ENCODE measurements at regions not wholly inside any gene's neighbourhood (a gene's known extent, or its start where the extent isn't known, plus 50 kb on each side); places are given as distances from the start of the nearest gene placed in this dataset.
A peak's percentile ranks its signal among the peaks of the same experiment; 100 is the strongest.
"Not testable (repeated sequence)": the region's sequence is repeated elsewhere in the genome, so short reads cannot be mapped to it uniquely, and the experiment has no call there.

GRCh38 chr5:1594357-1595106, 70.8 kb upstream of the LPCAT1 start:
- Mint-ChIP-seq H3K4me3 (peak overlapping the region; percentile 81), H3K36me3 (ENCODE audit: low read depth) (peaks cover 5% of the 10 kb centered on the region), H3K4me1 (peaks cover 5% of the 10 kb centered on the region), H3K27me3 (peaks cover 1% of the 10 kb centered on the region), H3K9me3 (no peaks in the 10 kb centered on the region), H3K27ac (peak overlapping the region; percentile 45)
- DNase-seq, result peak; percentile 86
- intact Hi-C loops (cut with micrococcal nuclease), result loop anchor here (5.0 to 10.0 kb wide), 2 partner anchors 48 to 60 kb away; no protein-coding TSS in a partner anchor

- H3K27ac Mint-ChIP-seq, result no peak overlapping the region
- H3K36me3 Mint-ChIP-seq (ENCODE audit: low read depth), result peaks cover 1% of the 10 kb centered on the region
- intact Hi-C loops (cut with micrococcal nuclease), result loop anchor here (5.0 to 10.0 kb wide), 2 partner anchors 48 to 59 kb away; no protein-coding TSS in a partner anchor
These were observed 70.2 kb upstream of the LPCAT1 start for GRCh38 chr5:1593903-1594356.

GRCh38 chr5:1588071-1588694, 64.4 kb upstream of the LPCAT1 start:
- H3K9me3 Mint-ChIP-seq; intact Hi-C loops (cut with micrococcal nuclease): not testable (repeated sequence)

More at GRCh38 chr5:1593903-1594356, 70.2 kb upstream of the LPCAT1 start:
- Mint-ChIP-seq H3K4me1 (peaks cover under 1% of the 10 kb centered on the region), H3K27me3 (peaks cover 1% of the 10 kb centered on the region), H3K9me3 (no peaks in the 10 kb centered on the region), H3K4me3 (peak overlapping the region; percentile 81)
- DNase-seq, result no peak

GRCh38 chr5:1583081-1583875, 59.5 kb upstream of the LPCAT1 start:
- intact Hi-C loops (cut with micrococcal nuclease); H3K9me3 Mint-ChIP-seq; DNase-seq; H3K27me3 Mint-ChIP-seq; H3K27ac Mint-ChIP-seq; H3K4me3 Mint-ChIP-seq; H3K36me3 Mint-ChIP-seq (ENCODE audit: low read depth); H3K4me1 Mint-ChIP-seq: not testable (repeated sequence)

More at GRCh38 chr5:1588071-1588694, 64.4 kb upstream of the LPCAT1 start:
- H3K4me1 Mint-ChIP-seq; DNase-seq; H3K27ac Mint-ChIP-seq; H3K27me3 Mint-ChIP-seq; H3K36me3 Mint-ChIP-seq (ENCODE audit: low read depth); H3K4me3 Mint-ChIP-seq: not testable (repeated sequence)

GRCh38 chr5:1579389-1579788, 55.6 kb upstream of the LPCAT1 start:
- intact Hi-C loops (cut with micrococcal nuclease), result not testable (repeated sequence)

GRCh38 chr5:1576851-1577250, 53.1 kb upstream of the LPCAT1 start:
- DNase-seq; H3K4me3 Mint-ChIP-seq; H3K27ac Mint-ChIP-seq; H3K27me3 Mint-ChIP-seq; intact Hi-C loops (cut with micrococcal nuclease); H3K4me1 Mint-ChIP-seq; H3K36me3 Mint-ChIP-seq (ENCODE audit: low read depth); H3K9me3 Mint-ChIP-seq: not testable (repeated sequence)

More at GRCh38 chr5:1579389-1579788, 55.6 kb upstream of the LPCAT1 start:
- not testable (repeated sequence) for H3K27ac Mint-ChIP-seq; H3K4me3 Mint-ChIP-seq; H3K27me3 Mint-ChIP-seq; DNase-seq; H3K4me1 Mint-ChIP-seq; H3K9me3 Mint-ChIP-seq; H3K36me3 Mint-ChIP-seq (ENCODE audit: low read depth)

- H3K36me3 Mint-ChIP-seq (ENCODE audit: low read depth); H3K4me1 Mint-ChIP-seq; DNase-seq; intact Hi-C loops (cut with micrococcal nuclease); H3K27ac Mint-ChIP-seq; H3K4me3 Mint-ChIP-seq; H3K9me3 Mint-ChIP-seq; H3K27me3 Mint-ChIP-seq: not testable (repeated sequence)
These were observed 52.4 kb upstream of the LPCAT1 start for GRCh38 chr5:1575991-1576714.

GRCh38 chr5:1575491-1575890, 51.7 kb upstream of the LPCAT1 start:
- intact Hi-C loops (cut with micrococcal nuclease); DNase-seq; H3K9me3 Mint-ChIP-seq; H3K4me1 Mint-ChIP-seq; H3K27ac Mint-ChIP-seq; H3K36me3 Mint-ChIP-seq (ENCODE audit: low read depth); H3K27me3 Mint-ChIP-seq; H3K4me3 Mint-ChIP-seq: not testable (repeated sequence)

- H3K4me3 Mint-ChIP-seq; H3K36me3 Mint-ChIP-seq (ENCODE audit: low read depth); intact Hi-C loops (cut with micrococcal nuclease); H3K27me3 Mint-ChIP-seq; H3K9me3 Mint-ChIP-seq; H3K27ac Mint-ChIP-seq; H3K4me1 Mint-ChIP-seq; DNase-seq: not testable (repeated sequence)
These were observed 50.2 kb upstream of the LPCAT1 start for GRCh38 chr5:1574023-1574318.

GRCh38 chr5:1573217-1574022, 49.7 kb upstream of the LPCAT1 start:
- H3K36me3 Mint-ChIP-seq (ENCODE audit: low read depth); H3K27me3 Mint-ChIP-seq; H3K4me1 Mint-ChIP-seq; H3K4me3 Mint-ChIP-seq; intact Hi-C loops (cut with micrococcal nuclease); H3K9me3 Mint-ChIP-seq; DNase-seq; H3K27ac Mint-ChIP-seq: not testable (repeated sequence)
